GM12878 (cell line): ENCODE measurements at regions not wholly inside any gene's neighbourhood (a gene's known extent, or its start where the extent isn't known, plus 50 kb on each side); places are given as distances from the start of the nearest gene placed in this dataset.

Source experiments
- ATAC-seq: fragments of 200-7000 bp; cut with Tn5 transposase; 3 replicates; pipeline ENCODE4 v1.9.1; 2020; ENCODE audit warnings: mild to moderate bottlenecking, moderate library complexity
- BruUV-seq: library from RNA; stranded (reverse); fragments of 400-500 nt; replicated peaks from 2 replicates; lab custom pipeline; 2021; lab: Mats Ljungman, UMichigan
- CTCF ChIA-PET: fragments of 300-600 bp; sonication (Branson Sonifier 250); formaldehyde crosslinking; extraction: SDS; loops from one replicate; lab custom pipeline; 2021; ENCODE audit warnings: inconsistent platforms; lab: Yijun Ruan, JAX
- POLR2A ChIA-PET: fragments of 350-600 bp; formaldehyde crosslinking; extraction: SDS; loops from one replicate; lab custom pipeline; 2021; ENCODE audit warnings: inconsistent platforms; lab: Charles Lee
- RAD21 ChIA-PET: fragments of 300-600 bp; sonication (Branson Sonifier 250); formaldehyde crosslinking; loops from one replicate; lab custom pipeline; 2023; ENCODE audit warnings: antibody characterized with exemption; ENCODE audit not compliant: unreplicated experiment; lab: Charles Lee
- SMC1A ChIA-PET: fragments of 300-600 bp; sonication (Branson Sonifier 250); formaldehyde crosslinking; loops from one replicate; lab custom pipeline; 2023; ENCODE audit not compliant: unreplicated experiment, uncharacterized antibody; lab: Charles Lee
- DNase-seq: peaks from one replicate; pipeline ENCODE4 v3.0.0-alpha.2; 2011; ENCODE audit warnings: low read depth, low spot score
- FAIRE-seq: peaks from 3 replicates; lab custom pipeline; 2011; peaks lifted over from hg19 to GRCh38; lab: Jason Lieb, UNC
- H2AFZ ChIP-seq: 2 replicates; pipeline ENCODE4 v1.6.0; 2011; ENCODE audit warnings: low read depth, low read length, control low read depth; ENCODE audit not compliant: control insufficient read depth
- H3K27ac ChIP-seq: 2 replicates; pipeline ENCODE4 v1.5.1; 2011; ENCODE audit warnings: control low read depth; ENCODE audit not compliant: control insufficient read depth, insufficient read depth
- H3K27me3 ChIP-seq, 2 experiments: replicated peaks in 1 of 2; 2 replicates each; pipeline versions ENCODE4 v1.6.0 to v1.6.1; 2011; ENCODE audit warnings: low read length in 1 of 2; ENCODE audit not compliant: control insufficient read depth in 2 of 2, insufficient read depth in 2 of 2
- H3K36me3 ChIP-seq, 2 experiments: 2 replicates each; pipeline ENCODE4 v1.5.1; 2011; ENCODE audit warnings: low read length in 1 of 2; ENCODE audit not compliant: control insufficient read depth in 2 of 2, insufficient read depth in 2 of 2
- H3K4me1 ChIP-seq: 2 replicates; pipeline ENCODE4 v1.6.1; 2011; ENCODE audit warnings: mild to moderate bottlenecking, low read length, moderate library complexity, mixed read lengths; ENCODE audit not compliant: control insufficient read depth, insufficient read depth
- H3K4me2 ChIP-seq: 2 replicates; pipeline ENCODE4 v1.6.0; 2011; ENCODE audit warnings: control low read depth; ENCODE audit not compliant: control insufficient read depth, insufficient read depth
- H3K4me3 ChIP-seq: fragments of 200-600 bp; sonication (generic); 2 replicates; pipeline ENCODE4 v1.5.1; 2016
- H3K79me2 ChIP-seq: 2 replicates; pipeline ENCODE4 v1.6.0; 2011; ENCODE audit warnings: low read length; ENCODE audit not compliant: control insufficient read depth, insufficient read depth
- H3K9ac ChIP-seq: 2 replicates; pipeline ENCODE4 v1.8.0; 2011; ENCODE audit warnings: low read length, control low read depth, mixed read lengths; ENCODE audit not compliant: control insufficient read depth, insufficient read depth
- H3K9me3 ChIP-seq: replicated peaks from 3 replicates; pipeline ENCODE4 v1.5.1; 2011; ENCODE audit warnings: mild to moderate bottlenecking, low read length; ENCODE audit not compliant: control insufficient read depth, insufficient read depth
- H4K20me1 ChIP-seq: 2 replicates; pipeline ENCODE4 v1.6.0; 2011; ENCODE audit not compliant: control insufficient read depth, insufficient read depth
- ATF2 ChIP-seq: IDR thresholded peaks from 2 replicates; pipeline ENCODE4 v1.6.1; 2012; ENCODE audit warnings: low read length, inconsistent platforms
- ATF7 ChIP-seq: fragments of 450-650 bp; IDR thresholded peaks from 2 replicates; pipeline ENCODE4 v1.6.1; 2016; ENCODE audit warnings: low read depth, mild to moderate bottlenecking
- DPF2 ChIP-seq: fragments of 450-650 bp; IDR thresholded peaks from 2 replicates; pipeline ENCODE4 v1.6.1; 2017; ENCODE audit warnings: mild to moderate bottlenecking
- E2F8 ChIP-seq: fragments of 450-650 bp; IDR thresholded peaks from 2 replicates; pipeline ENCODE4 v1.6.1; 2018; ENCODE audit warnings: mild to moderate bottlenecking, low read depth, moderate library complexity; ENCODE audit not compliant: partially characterized antibody
- FOXK2 ChIP-seq: fragments of 450-650 bp; IDR thresholded peaks from 2 replicates; pipeline ENCODE4 v1.6.1; 2017; ENCODE audit warnings: mild to moderate bottlenecking, moderate library complexity
- GATAD2B ChIP-seq: fragments of 450-650 bp; conservative IDR thresholded peaks from 2 replicates; pipeline ENCODE4 v1.6.1; 2017; ENCODE audit warnings: low read depth, mild to moderate bottlenecking, moderate library complexity
- NR2C1 ChIP-seq: fragments of 450-650 bp; IDR thresholded peaks from 2 replicates; pipeline ENCODE4 v1.6.1; 2017; ENCODE audit warnings: antibody characterized with exemption, mild to moderate bottlenecking, moderate library complexity
- NR2C2 ChIP-seq: IDR thresholded peaks from 2 replicates; pipeline ENCODE4 v1.6.1; 2011; ENCODE audit warnings: borderline replicate concordance, low read depth; ENCODE audit not compliant: control insufficient read depth, insufficient read length
- POLR2AphosphoS5 ChIP-seq: IDR thresholded peaks from 2 replicates; pipeline ENCODE4 v1.6.1; 2011; ENCODE audit warnings: mild to moderate bottlenecking, low read length, inconsistent platforms
- RAD21 ChIP-seq: IDR thresholded peaks from 2 replicates; pipeline ENCODE4 v1.6.1; 2011; ENCODE audit warnings: mild to moderate bottlenecking, low read depth, low read length, moderate library complexity; ENCODE audit not compliant: insufficient read depth
- TARDBP ChIP-seq: IDR thresholded peaks from 2 replicates; pipeline ENCODE4 v1.6.1; 2016; ENCODE audit warnings: borderline replicate concordance
- WGBS: methylation state at CpG from one replicate; pipeline ENCODE4 v1.1.6; 2016; ENCODE audit warnings: low lambda C conversion rate; ENCODE audit not compliant: insufficient replicate concordance, insufficient coverage; ENCODE audit errors: missing lambda C conversion rate; 5-methylcytosine and 5-hydroxymethylcytosine counted together
- in situ Hi-C: fragments of 300-500 bp; cut with MboI; formaldehyde crosslinking; loops from 9 replicates; pipeline ENCODE4 v1.14.3; 2018; ENCODE audit warnings: mixed read lengths
- intact Hi-C: fragments of 100-400 bp; cut with micrococcal nuclease; formaldehyde crosslinking; loops from one replicate; pipeline ENCODE4 v1.14.2; 2022; ENCODE audit not compliant: unreplicated experiment
- TF ChIP-seq, protein P1 (sequence below): IDR thresholded peaks from 2 replicates; pipeline ENCODE4 v1.6.1; 2011; ENCODE audit warnings: low read depth, mild to moderate bottlenecking, low read length, moderate library complexity, borderline replicate concordance; ENCODE audit errors: extremely low read depth
- TF ChIP-seq, protein P2 (sequence below): fragments of 450-650 bp; IDR thresholded peaks from 2 replicates; pipeline ENCODE4 v1.6.1; 2017; ENCODE audit warnings: mild to moderate bottlenecking, moderate library complexity
- TF ChIP-seq, protein P3 (sequence below): fragments of 450-650 bp; conservative IDR thresholded peaks from 2 replicates; pipeline ENCODE4 v1.6.1; 2017; ENCODE audit warnings: mild to moderate bottlenecking, moderate library complexity

DNA sequence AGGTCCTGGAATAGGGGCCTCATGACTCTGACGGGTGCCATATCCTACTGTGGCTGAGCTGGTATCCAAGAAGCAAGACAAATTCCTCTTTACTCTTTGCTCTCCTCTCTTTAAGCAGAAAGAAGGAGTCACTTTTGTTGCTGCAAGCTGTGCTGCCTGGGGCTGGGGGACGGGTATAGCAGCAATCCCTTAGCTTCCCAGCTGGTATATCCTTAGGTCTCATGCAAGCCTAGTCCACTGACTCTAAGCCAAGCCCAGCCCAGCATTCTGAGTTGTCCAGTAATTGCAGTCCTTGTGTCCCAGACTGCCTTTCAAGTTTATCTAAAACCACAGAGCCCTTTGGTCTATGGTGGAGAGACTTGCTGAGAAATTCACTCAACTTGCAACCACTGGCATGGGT, 893.0 kb upstream of the PRR20A start:
- 28% methylated on average over 2 of the region's 2 CpGs for WGBS
- Histone ChIP-seq H3K36me3 (no peaks in the 10 kb centered on the region), H3K27me3 (no peaks in the 10 kb centered on the region), H3K9ac (no peak overlapping the region), H3K4me3 (no peak overlapping the region), H4K20me1 (no peaks in the 10 kb centered on the region), H3K4me2 (no peak overlapping the region), H3K27ac (no peak overlapping the region), H3K79me2 (no peaks in the 10 kb centered on the region), H3K9me3 (no peaks in the 10 kb centered on the region; the same call in 2 of the 3 replicates)
- no TSS peak for BruUV-seq
- ChIA-PET RAD21 (no interaction called here), SMC1A (no interaction called here), POLR2A (no interaction called here)
- no peak for FAIRE-seq
- TF ChIP-seq, protein P1, sequence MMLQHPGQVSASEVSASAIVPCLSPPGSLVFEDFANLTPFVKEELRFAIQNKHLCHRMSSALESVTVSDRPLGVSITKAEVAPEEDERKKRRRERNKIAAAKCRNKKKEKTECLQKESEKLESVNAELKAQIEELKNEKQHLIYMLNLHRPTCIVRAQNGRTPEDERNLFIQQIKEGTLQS: no peak
- TF ChIP-seq ATF2 (no peak), TARDBP (no peak), NR2C2 (no peak), POLR2AphosphoS5 (no peak), NR2C1 (no peak), ATF7 (no peak), DPF2 (no peak), GATAD2B (no peak), FOXK2 (no peak), E2F8 (no peak), RAD21 (no peak)
- TF ChIP-seq, protein P2, sequence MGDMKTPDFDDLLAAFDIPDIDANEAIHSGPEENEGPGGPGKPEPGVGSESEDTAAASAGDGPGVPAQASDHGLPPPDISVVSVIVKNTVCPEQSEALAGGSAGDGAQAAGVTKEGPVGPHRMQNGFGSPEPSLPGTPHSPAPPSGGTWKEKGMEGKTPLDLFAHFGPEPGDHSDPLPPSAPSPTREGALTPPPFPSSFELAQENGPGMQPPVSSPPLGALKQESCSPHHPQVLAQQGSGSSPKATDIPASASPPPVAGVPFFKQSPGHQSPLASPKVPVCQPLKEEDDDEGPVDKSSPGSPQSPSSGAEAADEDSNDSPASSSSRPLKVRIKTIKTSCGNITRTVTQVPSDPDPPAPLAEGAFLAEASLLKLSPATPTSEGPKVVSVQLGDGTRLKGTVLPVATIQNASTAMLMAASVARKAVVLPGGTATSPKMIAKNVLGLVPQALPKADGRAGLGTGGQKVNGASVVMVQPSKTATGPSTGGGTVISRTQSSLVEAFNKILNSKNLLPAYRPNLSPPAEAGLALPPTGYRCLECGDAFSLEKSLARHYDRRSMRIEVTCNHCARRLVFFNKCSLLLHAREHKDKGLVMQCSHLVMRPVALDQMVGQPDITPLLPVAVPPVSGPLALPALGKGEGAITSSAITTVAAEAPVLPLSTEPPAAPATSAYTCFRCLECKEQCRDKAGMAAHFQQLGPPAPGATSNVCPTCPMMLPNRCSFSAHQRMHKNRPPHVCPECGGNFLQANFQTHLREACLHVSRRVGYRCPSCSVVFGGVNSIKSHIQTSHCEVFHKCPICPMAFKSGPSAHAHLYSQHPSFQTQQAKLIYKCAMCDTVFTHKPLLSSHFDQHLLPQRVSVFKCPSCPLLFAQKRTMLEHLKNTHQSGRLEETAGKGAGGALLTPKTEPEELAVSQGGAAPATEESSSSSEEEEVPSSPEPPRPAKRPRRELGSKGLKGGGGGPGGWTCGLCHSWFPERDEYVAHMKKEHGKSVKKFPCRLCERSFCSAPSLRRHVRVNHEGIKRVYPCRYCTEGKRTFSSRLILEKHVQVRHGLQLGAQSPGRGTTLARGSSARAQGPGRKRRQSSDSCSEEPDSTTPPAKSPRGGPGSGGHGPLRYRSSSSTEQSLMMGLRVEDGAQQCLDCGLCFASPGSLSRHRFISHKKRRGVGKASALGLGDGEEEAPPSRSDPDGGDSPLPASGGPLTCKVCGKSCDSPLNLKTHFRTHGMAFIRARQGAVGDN: no peak
- TF ChIP-seq, protein P3, sequence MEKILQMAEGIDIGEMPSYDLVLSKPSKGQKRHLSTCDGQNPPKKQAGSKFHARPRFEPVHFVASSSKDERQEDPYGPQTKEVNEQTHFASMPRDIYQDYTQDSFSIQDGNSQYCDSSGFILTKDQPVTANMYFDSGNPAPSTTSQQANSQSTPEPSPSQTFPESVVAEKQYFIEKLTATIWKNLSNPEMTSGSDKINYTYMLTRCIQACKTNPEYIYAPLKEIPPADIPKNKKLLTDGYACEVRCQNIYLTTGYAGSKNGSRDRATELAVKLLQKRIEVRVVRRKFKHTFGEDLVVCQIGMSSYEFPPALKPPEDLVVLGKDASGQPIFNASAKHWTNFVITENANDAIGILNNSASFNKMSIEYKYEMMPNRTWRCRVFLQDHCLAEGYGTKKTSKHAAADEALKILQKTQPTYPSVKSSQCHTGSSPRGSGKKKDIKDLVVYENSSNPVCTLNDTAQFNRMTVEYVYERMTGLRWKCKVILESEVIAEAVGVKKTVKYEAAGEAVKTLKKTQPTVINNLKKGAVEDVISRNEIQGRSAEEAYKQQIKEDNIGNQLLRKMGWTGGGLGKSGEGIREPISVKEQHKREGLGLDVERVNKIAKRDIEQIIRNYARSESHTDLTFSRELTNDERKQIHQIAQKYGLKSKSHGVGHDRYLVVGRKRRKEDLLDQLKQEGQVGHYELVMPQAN: no peak
- TF ChIP-seq, all 136 proteins: peak for 0
- CTCF ChIA-PET: no interaction called here
- no peak for ATAC-seq
- in situ Hi-C loops (no loop called here), intact Hi-C loops (no loop called here)
- DNase-seq: no peak
- H3K4me1 ChIP-seq: no peaks in the 10 kb centered on the region
- H2AFZ ChIP-seq: no peak overlapping the region
